Activated CD4-positive, CD25-positive, alpha-beta regulatory T cell treated with anti-CD3 and anti-CD28 coated beads, Interleukin-2, amount 50 U/mL, for 72 hours (primary cell): ENCODE measurements at regions not wholly inside any gene's neighbourhood (a gene's known extent, or its start where the extent isn't known, plus 50 kb on each side); places are given as distances from the start of the nearest gene placed in this dataset.

ENCODE experiments used
- DNase-seq: peaks from one replicate; pipeline ENCODE4 v3.0.0; 2021

- DNase-seq: peak; percentile 73
These were observed 107.5 kb upstream of the ATF7IP start for GRCh38 chr12:14257734-14258574.

GRCh38 chr12:14258575-14258940, 106.9 kb upstream of the ATF7IP start:
- no peak for DNase-seq

GRCh38 chr12:14259481-14260010, 105.9 kb upstream of the ATF7IP start:
- DNase-seq: no peak

- DNase-seq: no peak
These were observed 105.2 kb upstream of the ATF7IP start for GRCh38 chr12:14260011-14260993.

GRCh38 chr12:14261096-14261495, 104.4 kb upstream of the ATF7IP start:
- DNase-seq: no peak

- no peak for DNase-seq
These were observed 103.6 kb upstream of the ATF7IP start for GRCh38 chr12:14261861-14262260.

- no peak for DNase-seq
These were observed 102.5 kb upstream of the ATF7IP start for GRCh38 chr12:14262771-14263511.

DNA sequence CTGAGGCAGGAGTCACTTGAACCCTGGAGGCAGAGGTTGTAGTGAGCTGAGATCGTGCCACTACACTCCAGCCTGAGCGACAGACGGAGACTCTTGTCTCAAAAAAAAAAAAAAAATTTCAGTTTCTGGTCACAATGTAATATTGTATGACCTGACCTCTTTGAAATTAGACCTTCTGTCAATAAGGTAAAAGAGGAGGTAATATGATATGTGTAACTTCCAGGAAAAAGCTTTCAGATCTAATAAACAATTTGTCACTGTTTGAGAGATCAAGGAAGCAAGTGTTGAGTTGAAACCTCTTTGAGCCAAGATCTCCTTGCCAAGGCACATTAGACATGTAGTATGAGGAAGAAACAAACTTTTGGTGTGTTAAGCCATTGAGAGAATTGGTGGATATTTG, 101.7 kb upstream of the ATF7IP start:
- no peak for DNase-seq

DNA sequence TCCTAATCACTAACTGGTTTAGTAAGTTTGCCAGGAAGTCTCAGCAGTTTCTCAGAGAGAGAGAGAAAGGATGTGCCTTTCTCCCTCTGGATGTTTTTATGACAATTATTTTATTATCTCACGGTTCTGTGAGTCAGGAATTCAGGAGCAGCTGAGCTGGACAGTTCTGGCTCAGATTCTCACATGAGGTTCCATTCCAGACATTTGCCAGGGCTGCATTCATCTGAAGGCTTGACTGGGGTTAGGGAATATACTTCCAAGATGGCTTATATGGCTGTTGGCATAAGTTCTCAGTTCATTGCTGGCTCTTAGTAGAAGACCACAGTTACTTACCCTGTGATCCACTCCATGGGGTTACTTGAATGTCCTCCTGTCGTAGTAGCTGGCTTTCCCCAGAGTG, 101.2 kb upstream of the ATF7IP start:
- no peak for DNase-seq

DNA sequence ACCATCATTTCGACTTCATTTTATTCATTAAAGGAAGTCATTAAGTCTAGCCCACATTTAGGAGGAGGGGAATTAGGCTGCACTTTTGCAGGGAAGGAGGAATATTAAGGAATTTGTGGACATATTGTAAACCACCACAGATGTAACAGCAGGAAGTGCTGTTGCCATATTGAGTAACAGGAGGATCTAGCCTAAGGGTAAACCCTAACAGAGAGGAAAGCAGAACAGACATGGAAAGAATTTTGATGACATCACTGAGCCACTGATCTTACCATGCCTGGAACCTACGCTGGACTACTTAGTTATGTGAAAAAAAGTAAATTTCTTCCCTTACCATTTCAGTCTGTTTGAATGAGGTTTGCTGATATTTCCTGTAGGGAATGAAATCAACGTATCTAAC, 100.7 kb upstream of the ATF7IP start:
- DNase-seq: no peak

GRCh38 chr12:14268120-14268515, 97.4 kb upstream of the ATF7IP start:
- DNase-seq: no peak

DNA sequence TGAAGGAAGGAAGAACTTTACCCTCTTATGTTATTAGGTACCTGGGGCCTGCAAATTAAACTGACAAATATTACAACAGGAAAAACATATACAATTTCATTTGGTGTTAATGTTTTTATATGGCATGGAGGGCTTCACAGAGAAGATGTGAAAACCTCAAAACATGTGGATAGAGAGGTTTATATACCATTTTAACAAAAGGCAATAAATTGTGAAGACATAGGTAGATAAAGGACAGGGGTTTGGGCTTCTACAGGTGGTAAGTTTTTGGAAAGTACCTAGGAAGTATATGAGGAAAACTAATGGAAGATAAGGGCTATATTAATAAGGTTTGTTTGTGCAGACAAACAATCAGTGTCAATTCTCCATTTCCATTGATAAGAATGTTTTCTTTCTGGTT, 95.1 kb upstream of the ATF7IP start:
- DNase-seq: no peak

DNA sequence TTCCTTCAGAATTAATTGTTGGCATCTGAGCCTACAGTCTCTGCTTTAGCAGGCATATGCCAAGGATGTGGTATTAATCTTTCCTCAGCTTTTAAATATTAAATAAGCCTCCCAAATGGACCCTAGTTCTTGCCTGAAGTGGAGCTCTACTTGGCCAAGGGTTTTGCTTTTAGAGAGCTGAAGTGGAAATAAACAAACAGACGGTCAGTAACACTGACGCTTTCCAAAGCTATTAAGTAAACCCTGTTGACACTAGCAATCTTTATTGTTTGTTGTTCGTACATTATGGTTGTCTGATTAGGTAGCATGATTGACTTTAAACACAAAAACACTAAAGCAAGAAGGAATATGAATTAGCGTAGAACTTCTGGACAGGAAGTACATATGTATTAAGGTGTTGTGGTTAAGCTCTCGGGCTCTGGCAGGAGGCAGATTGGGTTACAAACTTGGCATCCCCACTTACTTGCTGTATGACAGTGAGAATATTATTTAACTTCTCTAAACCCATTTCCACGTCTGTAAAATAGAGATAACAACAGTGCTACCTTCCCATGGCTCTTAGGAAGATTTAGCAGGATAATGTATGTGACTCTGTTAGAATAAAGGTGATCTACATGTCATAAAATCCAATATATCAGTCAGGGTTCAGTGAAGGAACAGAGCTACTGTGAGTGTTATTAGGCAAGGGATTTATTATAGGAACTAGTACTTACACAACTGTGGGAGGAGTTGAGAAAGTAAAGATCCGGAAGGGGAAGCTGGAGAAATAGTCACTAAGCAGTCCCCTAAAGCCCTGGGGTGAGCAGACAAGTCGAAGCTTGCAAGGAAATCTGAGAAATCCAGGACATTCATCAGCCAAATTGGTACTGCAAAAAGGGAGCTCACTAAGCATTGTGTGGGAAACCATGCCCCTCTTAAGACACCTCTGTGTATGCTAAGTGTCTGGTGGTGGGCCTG, 92.2 kb upstream of the ATF7IP start:
- DNase-seq: no peak

DNA sequence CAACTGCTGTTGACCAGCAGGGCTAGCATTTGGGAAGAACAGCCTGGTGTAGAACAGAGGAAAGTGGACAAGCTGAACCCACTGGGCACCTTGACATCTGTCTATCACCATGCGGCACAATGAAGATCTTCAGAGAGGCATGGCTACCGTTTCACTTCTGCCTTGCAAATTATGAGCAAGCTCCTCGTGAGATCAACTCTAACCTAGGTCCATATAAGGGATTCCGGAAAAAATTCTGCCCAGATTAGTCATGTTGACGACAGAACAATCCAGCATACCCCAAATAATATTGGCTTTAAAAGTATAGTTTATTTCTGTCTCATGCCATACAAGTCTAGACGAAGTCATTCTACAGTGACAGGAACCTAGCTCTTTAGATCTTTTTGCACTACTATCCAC, 91.6 kb upstream of the ATF7IP start:
- DNase-seq: no peak

GRCh38 chr12:14275111-14275510, 90.4 kb upstream of the ATF7IP start:
- DNase-seq: no peak

DNA sequence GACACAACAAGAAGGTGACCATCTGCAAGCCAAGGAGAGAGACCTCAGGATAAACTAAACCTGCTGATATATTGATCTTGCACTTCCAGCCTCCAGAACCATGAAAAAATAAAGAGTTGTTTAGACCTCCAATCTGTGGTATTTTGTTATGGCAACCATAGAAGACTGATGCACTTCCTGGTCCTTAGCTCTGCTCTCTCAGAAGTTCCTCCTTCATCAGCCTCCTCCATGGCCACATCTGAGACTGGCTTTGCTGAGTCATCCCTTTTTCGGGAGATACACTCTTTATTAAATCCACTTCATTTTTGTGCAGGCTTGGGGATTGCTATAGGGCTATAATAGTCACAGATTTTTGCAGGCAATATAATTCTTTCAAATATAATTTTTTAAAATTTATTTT, 89.6 kb upstream of the ATF7IP start:
- no peak for DNase-seq

DNA sequence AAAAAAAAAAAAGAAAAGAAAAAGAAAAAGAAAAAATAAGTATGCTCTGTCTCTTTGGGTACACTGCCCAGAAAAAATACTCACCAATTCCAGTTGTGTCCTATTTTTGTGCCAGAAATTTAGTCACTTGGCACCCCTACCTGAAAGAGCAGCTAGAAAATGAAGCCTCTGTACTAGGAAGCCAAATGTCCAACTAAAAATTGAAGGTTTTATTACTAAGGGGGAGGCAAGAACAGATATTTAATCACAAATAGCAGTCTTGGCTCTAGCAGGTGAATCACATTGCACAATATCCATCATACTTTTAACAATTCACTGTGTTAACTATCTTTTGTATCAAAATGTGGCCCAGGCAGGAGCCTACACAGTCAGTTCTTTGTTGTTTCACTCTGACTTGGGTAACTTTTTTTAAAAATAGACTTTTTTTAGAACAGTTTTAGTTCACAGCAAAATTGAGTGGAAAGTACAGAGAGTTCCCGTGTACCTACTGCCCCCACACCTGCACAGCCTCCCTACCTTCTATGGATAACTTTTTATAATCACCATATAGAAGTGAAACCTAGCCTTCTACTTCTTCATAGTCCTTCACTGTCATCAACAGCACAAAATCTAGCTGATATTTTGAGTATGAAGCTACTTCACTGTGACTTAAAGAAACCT, 87.1 kb upstream of the ATF7IP start:
- no peak for DNase-seq

DNA sequence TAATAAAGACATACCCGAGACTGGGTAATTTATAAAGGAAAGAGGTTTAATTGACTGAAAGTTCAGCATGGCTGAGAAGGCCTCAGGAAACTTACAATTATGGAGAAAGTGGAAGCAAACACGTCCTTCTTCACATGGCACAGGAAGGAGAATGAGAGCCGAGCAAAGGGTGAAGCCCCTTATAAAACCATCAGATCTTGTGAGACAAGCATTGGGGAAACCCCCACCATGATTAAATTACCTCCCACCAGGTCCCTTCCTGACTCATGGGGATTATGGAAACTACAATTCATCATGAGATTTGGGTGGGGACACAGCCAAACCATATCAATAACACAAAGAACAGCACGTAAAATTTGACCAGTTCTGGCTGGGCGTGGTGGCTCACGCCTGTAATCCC, 85.6 kb upstream of the ATF7IP start:
- DNase-seq: no peak

DNA sequence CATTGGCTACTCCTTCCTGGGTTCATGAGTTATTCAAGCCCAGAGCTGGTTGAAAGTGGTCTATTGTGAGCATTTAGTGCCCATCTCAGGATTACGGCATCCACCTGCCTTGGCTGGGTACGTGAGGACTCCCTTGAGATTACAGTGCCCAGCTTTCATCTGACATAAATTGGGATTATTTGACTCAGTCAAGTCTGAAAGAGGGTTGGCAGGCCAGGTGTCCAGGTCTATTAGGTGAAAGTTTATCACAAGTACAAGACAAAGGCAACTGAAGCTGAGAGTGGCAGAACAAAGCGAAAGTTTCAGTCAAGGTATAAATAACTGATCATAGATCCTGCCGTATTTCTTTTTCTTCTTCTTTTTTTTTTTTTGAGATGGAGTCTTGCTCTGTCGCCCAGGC, 84.6 kb upstream of the ATF7IP start:
- DNase-seq: no peak

DNA sequence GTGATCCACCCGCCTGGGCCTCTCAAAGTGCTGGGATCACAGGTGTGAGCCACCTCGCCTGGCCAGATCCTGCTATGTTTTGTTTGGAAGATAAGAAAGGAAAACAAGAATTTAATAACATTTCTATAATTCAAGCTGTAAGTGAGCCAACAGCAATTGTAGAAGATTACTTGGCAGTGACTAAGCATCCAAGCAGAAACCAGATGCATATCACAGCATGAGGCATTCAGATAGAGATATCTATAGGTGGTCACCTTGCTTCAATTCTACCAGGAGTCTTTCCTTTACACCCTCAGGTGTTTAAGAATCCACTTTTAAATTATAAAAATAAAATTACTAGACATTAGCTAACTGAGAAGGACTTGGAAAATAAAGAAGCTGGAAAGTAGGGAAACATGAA, 83.9 kb upstream of the ATF7IP start:
- no peak for DNase-seq

GRCh38 chr12:14283489-14284144, 81.9 kb upstream of the ATF7IP start:
- no peak for DNase-seq
